Neural cell (in vitro differentiated cells): ENCODE measurements at regions not wholly inside any gene's neighbourhood (a gene's known extent, or its start where the extent isn't known, plus 50 kb on each side); places are given as distances from the start of the nearest gene placed in this dataset.
A peak's percentile ranks its signal among the peaks of the same experiment; 100 is the strongest.

Source experiments
- H2AFZ ChIP-seq: fragments of 200-600, 300-800 bp; sonication (generic), shearing (Covaris generic); 2 replicates; pipeline ENCODE4 v1.6.0; 2014; ENCODE audit warnings: low read depth, mild to moderate bottlenecking, antibody characterized with exemption, low read length, moderate library complexity
- H3F3A ChIP-seq: fragments of 200-600 bp; shearing (Covaris generic); 2 replicates; pipeline ENCODE4 v1.6.1; 2016; ENCODE audit warnings: mild to moderate bottlenecking, moderate library complexity, mixed read lengths, antibody characterized with exemption, low read length; ENCODE audit not compliant: insufficient read depth, poor library complexity, severe bottlenecking
- H3K27ac ChIP-seq: fragments of 200-600, 300-800 bp; sonication (generic), shearing (Covaris generic); 2 replicates; pipeline ENCODE4 v1.5.1; 2014; ENCODE audit warnings: mild to moderate bottlenecking, low read length, moderate library complexity
- H3K27me3 ChIP-seq: fragments of 300-800, 200-600 bp; sonication (generic), shearing (Covaris generic); 2 replicates; pipeline ENCODE4 v1.6.0; 2014; ENCODE audit warnings: mild to moderate bottlenecking, low read depth, low read length, moderate library complexity; ENCODE audit not compliant: insufficient read depth
- H3K36me3 ChIP-seq: fragments of 300-800, 200-600 bp; sonication (generic), shearing (Covaris generic); 2 replicates; pipeline ENCODE4 v1.5.1; 2014; ENCODE audit warnings: mild to moderate bottlenecking, antibody characterized with exemption, low read length, moderate library complexity; ENCODE audit not compliant: insufficient read depth
- H3K4me2 ChIP-seq: fragments of 300-800, 200-600 bp; sonication (generic), shearing (Covaris generic); 2 replicates; pipeline ENCODE4 v1.6.0; 2014; ENCODE audit warnings: mild to moderate bottlenecking, low read length
- H3K4me3 ChIP-seq: fragments of 300-800, 200-600 bp; sonication (generic), shearing (Covaris generic); 2 replicates; pipeline ENCODE4 v1.5.1; 2014; ENCODE audit warnings: mild to moderate bottlenecking, low read length, moderate library complexity
- H3K79me2 ChIP-seq: fragments of 200-600 bp; shearing (Covaris generic); replicated peaks from 2 replicates; pipeline ENCODE4 v1.6.0; 2014; ENCODE audit warnings: mild to moderate bottlenecking, low read length, moderate library complexity; ENCODE audit not compliant: insufficient read depth
- H3K9ac ChIP-seq: fragments of 300-800, 200-600 bp; sonication (generic), shearing (Covaris generic); 2 replicates; pipeline ENCODE4 v1.6.1; 2016; ENCODE audit warnings: mild to moderate bottlenecking, low read length, mixed read lengths
- H3K9me2 ChIP-seq: fragments of 200-600 bp; shearing (Covaris generic); 2 replicates; pipeline ENCODE4 v1.6.1; 2016; ENCODE audit warnings: mild to moderate bottlenecking, low read length, mixed read lengths; ENCODE audit not compliant: insufficient read depth
- H3K9me3 ChIP-seq: fragments of 200-600, 300-800 bp; sonication (generic), shearing (Covaris generic); 2 replicates; pipeline ENCODE4 v1.6.1; 2016; ENCODE audit warnings: mild to moderate bottlenecking, mixed run types, low read length, moderate library complexity, mixed read lengths
- H4K20me1 ChIP-seq: fragments of 200-600 bp; shearing (Covaris generic); 2 replicates; pipeline ENCODE4 v1.6.1; 2016; ENCODE audit warnings: mild to moderate bottlenecking, mixed run types; ENCODE audit not compliant: insufficient read depth
- CTCF ChIP-seq: fragments of 450-650 bp; IDR thresholded peaks from 2 replicates; pipeline ENCODE4 v1.5.1; 2014; ENCODE audit warnings: antibody characterized with exemption, mild to moderate bottlenecking, moderate library complexity; ENCODE audit not compliant: poor library complexity, severe bottlenecking
- EP300 ChIP-seq: fragments of 450-650 bp; conservative IDR thresholded peaks from 2 replicates; pipeline ENCODE4 v1.6.1; 2014; ENCODE audit warnings: antibody characterized with exemption, mild to moderate bottlenecking, moderate library complexity; ENCODE audit not compliant: poor library complexity, severe bottlenecking
- EZH2 ChIP-seq: fragments of 200-600, 300-800 bp; shearing (Covaris generic), sonication (generic); IDR thresholded peaks from 2 replicates; pipeline ENCODE4 v1.6.1; 2014; ENCODE audit warnings: antibody characterized with exemption, low read length, borderline replicate concordance, mild to moderate bottlenecking; ENCODE audit not compliant: insufficient read depth, poor library complexity, severe bottlenecking
- MXI1 ChIP-seq: fragments of 450-650 bp; conservative IDR thresholded peaks from 2 replicates; pipeline ENCODE4 v1.6.1; 2014; ENCODE audit warnings: antibody characterized with exemption, mild to moderate bottlenecking; ENCODE audit not compliant: poor library complexity, severe bottlenecking
- POLR2AphosphoS5 ChIP-seq: IDR thresholded peaks from 2 replicates; pipeline ENCODE4 v1.6.1; 2012
- RAD21 ChIP-seq: fragments of 450-650 bp; conservative IDR thresholded peaks from 2 replicates; pipeline ENCODE4 v1.6.1; 2014; ENCODE audit warnings: antibody characterized with exemption, mild to moderate bottlenecking, moderate library complexity
- REST ChIP-seq: IDR thresholded peaks from 2 replicates; pipeline ENCODE4 v1.6.1; 2012; ENCODE audit warnings: borderline replicate concordance
- SMC3 ChIP-seq: fragments of 450-650 bp; conservative IDR thresholded peaks from 2 replicates; pipeline ENCODE4 v1.6.1; 2014; ENCODE audit warnings: antibody characterized with exemption, mild to moderate bottlenecking, moderate library complexity; ENCODE audit not compliant: poor library complexity
- TAF1 ChIP-seq: IDR thresholded peaks from 2 replicates; pipeline ENCODE4 v1.6.1; 2012; ENCODE audit warnings: low read depth

DNA sequence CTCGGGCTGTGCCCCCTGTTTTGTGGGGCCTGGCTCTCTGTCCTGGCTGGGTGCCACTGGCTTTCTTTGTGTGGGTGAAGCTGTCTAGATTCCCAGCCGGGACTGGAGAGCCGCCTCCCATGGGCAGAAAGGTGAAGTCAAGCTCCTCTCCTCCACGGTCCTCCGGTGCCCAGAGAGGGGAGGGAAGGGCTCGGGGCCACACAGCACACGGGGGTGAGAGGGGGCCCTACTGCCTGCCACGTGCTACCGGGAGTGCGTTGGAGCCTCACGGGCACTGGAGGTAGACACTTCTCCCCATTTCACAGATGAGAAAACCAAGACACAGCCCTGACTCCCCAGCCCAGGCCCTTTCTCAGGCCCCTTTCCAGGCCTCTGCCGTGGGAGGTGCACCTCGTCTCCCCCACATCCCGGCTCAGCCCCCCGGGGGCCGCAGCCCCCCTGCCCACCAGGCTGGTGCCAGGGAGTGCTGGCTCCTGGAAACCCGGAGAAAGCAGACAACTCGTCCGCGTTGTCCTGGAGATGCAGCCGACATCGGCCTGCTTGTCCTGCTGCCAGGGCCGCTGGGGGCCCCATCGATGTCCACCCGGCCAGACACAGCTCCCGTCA is 55.8 kb downstream of the UNCX start:
- Histone ChIP-seq H3F3A (no peaks in the 10 kb centered on the region), H4K20me1 (no peaks in the 10 kb centered on the region), H2AFZ (no peak overlapping the region), H3K9me3 (no peaks in the 10 kb centered on the region), H3K9me2 (no peaks in the 10 kb centered on the region), H3K4me3 (no peak overlapping the region), H3K27ac (no peak overlapping the region), H3K27me3 (no peaks in the 10 kb centered on the region), H3K4me2 (no peak overlapping the region), H3K79me2 (no peaks in the 10 kb centered on the region), H3K36me3 (no peaks in the 10 kb centered on the region), H3K9ac (no peak overlapping the region)
- no peak for TF ChIP-seq TAF1
- no peak for TF ChIP-seq EP300
- TF ChIP-seq SMC3, result no peak
- TF ChIP-seq CTCF, result no peak
- TF ChIP-seq RAD21, result no peak
- no peak for TF ChIP-seq POLR2AphosphoS5
- TF ChIP-seq REST, result no peak
- TF ChIP-seq EZH2, result no peak
- TF ChIP-seq MXI1, result no peak

DNA sequence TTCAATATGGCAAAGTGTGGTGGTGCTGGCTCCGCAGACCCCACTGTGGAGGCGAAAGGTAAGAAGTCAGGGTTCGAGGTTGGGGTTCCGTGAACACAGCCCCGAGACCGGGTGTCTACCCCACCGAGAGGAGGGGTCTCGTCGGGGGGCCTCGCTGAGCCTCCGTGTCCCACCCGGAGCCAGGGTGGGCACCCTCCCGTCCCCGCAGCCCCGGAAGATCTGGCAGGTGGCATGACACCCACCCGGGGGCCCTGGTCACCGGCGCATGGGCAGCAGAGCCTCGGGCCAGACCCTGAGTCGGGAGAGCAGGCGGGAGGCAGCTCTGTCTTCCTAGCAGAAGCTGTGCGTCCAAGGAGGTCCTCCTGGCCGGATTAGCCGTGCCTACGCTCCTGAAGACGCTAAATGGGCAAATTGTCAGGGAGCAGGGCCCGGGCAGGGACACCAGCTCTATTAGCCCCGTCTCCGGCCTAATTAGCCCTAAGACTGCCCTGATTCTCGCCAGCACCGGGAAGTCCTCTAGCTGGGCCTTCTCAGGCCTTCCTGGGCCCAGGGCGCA is 56.4 kb downstream of the UNCX start:
- H3K4me3 ChIP-seq, result peak overlapping the region; percentile 63
- H3K79me2 ChIP-seq, result no peaks in the 10 kb centered on the region
- no peak overlapping the region for H3K4me2 ChIP-seq
- H3F3A ChIP-seq, result no peaks in the 10 kb centered on the region
- H3K36me3 ChIP-seq, result no peaks in the 10 kb centered on the region
- H2AFZ ChIP-seq, result no peak overlapping the region
- H3K27me3 ChIP-seq, result no peaks in the 10 kb centered on the region
- peak overlapping the region; percentile 58 for H3K9ac ChIP-seq
- TF ChIP-seq TAF1 (no peak), SMC3 (no peak), REST (no peak), CTCF (no peak), EP300 (no peak), RAD21 (no peak), MXI1 (no peak), EZH2 (no peak), POLR2AphosphoS5 (no peak)
- H3K9me3 ChIP-seq, result no peaks in the 10 kb centered on the region
- H4K20me1 ChIP-seq, result no peaks in the 10 kb centered on the region
- peak overlapping the region; percentile 49 for H3K27ac ChIP-seq
- no peaks in the 10 kb centered on the region for H3K9me2 ChIP-seq
